ENCODE measurements at regions not wholly inside any gene's neighbourhood (a gene's known extent, or its start where the extent isn't known, plus 50 kb on each side); places are given as distances from the start of the nearest gene placed in this dataset.

GRCh38 chr10:59085711-59086502, 90.5 kb upstream of the PHYHIPL start:
- no peak for DNase-seq (ENCODE audit: low read depth)

- no peak for DNase-seq (ENCODE audit: low read depth)
Observed at GRCh38 chr10:59087486-59087885, 89.0 kb upstream of the PHYHIPL start.

GRCh38 chr10:59088912-59089573, 87.4 kb upstream of the PHYHIPL start:
- DNase-seq (ENCODE audit: low read depth) = no peak

DNA sequence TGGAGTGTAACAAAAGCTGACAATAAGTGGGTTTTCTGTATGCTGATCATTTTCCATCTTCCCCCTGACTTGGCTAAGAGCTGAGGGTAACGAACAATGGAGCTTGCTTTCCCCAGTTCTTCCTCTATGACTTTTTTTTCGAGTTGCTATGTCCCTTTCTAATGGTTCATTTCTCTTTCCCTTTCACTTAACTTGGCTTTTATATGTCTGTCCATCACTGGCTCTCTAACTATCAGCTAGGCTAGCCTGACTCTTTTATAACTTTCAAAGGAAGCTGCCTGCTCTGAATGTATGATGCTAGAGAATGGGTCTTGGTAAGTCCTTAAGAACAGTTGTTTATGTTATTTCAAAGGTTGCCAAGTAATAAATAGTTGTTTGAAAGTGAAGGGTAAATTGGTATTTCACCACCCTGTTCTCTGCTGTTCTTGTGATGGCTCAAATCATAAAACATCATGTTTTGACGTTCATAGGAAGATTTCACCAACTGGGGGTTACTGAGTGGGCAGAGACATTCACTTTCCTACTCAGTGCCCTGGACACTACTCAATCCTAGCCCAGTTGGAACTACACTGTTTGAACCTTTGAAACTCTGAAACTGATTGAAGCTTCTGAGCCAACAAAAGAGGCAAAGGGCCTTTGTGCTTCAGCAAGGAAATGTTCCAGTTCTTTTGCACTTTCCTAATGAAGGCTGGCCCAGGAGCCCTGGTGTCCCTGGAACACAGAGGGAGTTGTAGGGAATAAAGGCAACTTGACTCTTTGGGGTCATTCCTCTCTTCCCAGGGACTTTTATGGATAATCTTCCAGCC, 85.4 kb upstream of the PHYHIPL start:
- DNase-seq (ENCODE audit: low read depth) = no peak

DNA sequence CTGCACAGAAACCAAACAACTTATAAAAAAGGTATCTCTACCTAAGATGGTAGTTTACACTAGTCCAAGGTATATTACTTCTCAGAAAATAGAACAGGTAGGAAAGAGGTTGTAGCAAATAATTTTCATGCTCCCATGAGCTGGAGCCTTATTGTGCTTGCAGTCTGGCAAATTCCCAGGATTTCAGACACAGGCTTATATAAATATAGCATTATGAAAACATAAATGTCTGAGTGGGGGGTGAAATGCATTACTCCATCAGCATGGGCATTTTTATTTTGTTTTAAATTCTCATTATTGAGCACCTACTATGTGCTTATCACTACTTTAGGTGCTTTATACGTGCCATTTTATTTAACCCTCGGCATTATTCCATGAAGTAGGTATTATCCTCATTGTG, 83.0 kb upstream of the PHYHIPL start:
- DNase-seq (ENCODE audit: low read depth) = no peak

- no peak for DNase-seq (ENCODE audit: low read depth)
Observed at GRCh38 chr10:59096631-59097030, 79.8 kb upstream of the PHYHIPL start.

DNA sequence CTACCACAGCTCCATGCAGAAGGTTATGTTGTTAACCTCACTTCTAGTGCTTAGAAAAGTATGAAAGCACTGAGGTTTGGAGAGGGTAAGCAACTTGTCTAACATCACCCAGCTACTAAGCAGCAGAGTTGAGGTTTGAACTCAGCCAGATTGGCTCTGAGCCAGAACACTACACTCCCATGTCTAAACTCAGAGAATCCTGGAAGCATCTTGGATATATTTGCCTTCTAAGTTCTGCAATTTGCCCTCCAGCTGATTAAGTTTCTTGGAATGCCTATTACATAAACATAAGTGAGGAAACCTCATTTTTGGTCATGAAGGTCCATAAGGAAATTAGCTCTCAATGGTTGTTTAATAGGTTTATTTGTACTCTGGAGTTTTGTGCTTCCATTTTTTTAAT, 78.1 kb upstream of the PHYHIPL start:
- peak; percentile 65 for DNase-seq (ENCODE audit: low read depth)

DNA sequence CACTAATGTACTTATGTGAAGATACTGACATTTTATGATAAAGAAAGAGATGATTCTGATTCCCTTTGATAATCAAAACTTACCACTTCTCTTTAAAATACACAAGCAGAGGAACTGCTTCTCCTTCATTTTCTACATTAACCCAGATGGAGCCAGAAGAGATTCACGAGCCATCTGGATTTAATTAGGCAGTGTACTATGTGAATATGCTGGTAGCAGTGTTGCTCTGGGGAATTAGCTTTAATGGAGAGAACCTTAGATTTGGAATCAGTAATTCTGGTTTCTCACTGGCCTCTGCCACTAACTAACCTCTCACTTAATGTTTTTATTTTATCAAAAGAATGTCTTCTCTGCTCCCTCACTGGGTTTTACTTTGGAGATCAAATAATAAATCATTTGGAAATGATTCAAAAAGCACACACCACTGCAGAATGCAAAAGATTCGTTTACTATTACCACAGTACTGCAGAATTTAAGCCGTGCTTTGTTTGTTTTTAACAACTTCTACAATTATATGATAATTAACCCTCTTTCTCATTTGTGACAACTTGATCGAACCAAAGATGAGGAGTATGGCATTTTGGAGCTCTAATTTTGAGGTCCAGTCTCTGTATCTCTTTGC, 77.5 kb upstream of the PHYHIPL start:
- peak; percentile 28 for DNase-seq (ENCODE audit: low read depth)

- no peak for DNase-seq (ENCODE audit: low read depth)
Observed at GRCh38 chr10:59099481-59099880, 77.0 kb upstream of the PHYHIPL start.

GRCh38 chr10:59102394-59102793, 74.0 kb upstream of the PHYHIPL start:
- no peak for DNase-seq (ENCODE audit: low read depth)

DNA sequence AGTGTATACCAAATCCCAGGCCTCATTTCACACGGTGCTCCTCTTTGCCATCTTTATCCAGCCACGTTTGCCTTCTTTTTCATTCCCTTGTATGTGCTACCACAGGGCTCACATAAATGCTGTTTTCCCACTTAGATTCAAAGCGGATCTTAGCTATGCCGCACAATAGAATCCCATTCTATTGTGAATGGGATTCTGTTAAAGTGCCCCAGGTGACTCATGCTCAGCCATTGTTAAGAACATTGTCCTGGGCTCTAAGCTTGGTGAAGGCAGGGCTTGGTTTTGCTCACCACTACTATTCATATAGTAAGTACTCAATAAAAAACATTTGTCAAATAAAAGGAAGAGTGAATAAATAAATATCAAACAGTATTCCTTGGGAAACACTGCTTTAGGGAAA, 72.3 kb upstream of the PHYHIPL start:
- DNase-seq (ENCODE audit: low read depth) = no peak

GRCh38 chr10:59106441-59106840, 70.0 kb upstream of the PHYHIPL start:
- DNase-seq (ENCODE audit: low read depth) = no peak

- DNase-seq (ENCODE audit: low read depth) = no peak
Observed at GRCh38 chr10:59107147-59107546, 69.3 kb upstream of the PHYHIPL start.

- DNase-seq (ENCODE audit: low read depth) = no peak
Observed at GRCh38 chr10:59108296-59108870, 68.1 kb upstream of the PHYHIPL start.

GRCh38 chr10:59108886-59109288, 67.6 kb upstream of the PHYHIPL start:
- no peak for DNase-seq (ENCODE audit: low read depth)

GRCh38 chr10:59109826-59110225, 66.6 kb upstream of the PHYHIPL start:
- DNase-seq (ENCODE audit: low read depth) = no peak

- DNase-seq (ENCODE audit: low read depth) = no peak
Observed at GRCh38 chr10:59124187-59124586, 52.3 kb upstream of the PHYHIPL start.

DNA sequence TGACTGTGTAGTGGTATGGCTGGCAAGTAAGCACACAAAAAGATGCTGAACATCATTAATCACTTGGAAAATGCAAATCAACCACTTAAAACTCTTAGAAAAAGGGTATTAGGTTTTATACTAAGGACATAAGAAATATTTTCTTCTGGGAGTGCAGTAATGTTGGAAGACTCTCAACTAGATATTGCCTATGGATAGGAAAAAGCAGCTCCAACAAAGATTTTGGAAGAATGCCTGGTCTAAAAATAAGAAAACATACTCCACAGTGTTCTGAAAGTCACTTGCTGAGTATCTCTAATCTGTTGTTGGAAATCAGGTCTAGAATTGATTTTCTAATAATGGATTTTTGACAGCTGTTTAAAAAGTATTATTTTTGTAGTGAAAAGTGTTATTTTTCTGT, 50.8 kb upstream of the PHYHIPL start:
- DNase-seq (ENCODE audit: low read depth) = no peak

- DNase-seq (ENCODE audit: low read depth) = no peak
Observed at GRCh38 chr10:59126261-59126660, 50.2 kb upstream of the PHYHIPL start.

Measured in stromal cell of bone marrow (primary cell).